Gastroesophageal sphincter (tissue), 4 donors: ENCODE measurements at regions not wholly inside any gene's neighbourhood (a gene's known extent, or its start where the extent isn't known, plus 50 kb on each side); places are given as distances from the start of the nearest gene placed in this dataset.

Source experiments
- ATAC-seq: fragments of 150-250 bp; one replicate; pipeline ENCODE4 v1.9.1; 2016; ENCODE audit warnings: mild to moderate bottlenecking, moderate library complexity
- H3K27ac ChIP-seq, 4 donors: fragments of 200-600 bp; sonication (generic) in 3 of 4; 1 replicate in 3 of 4; 2 replicates in 1 of 4; pipeline ENCODE4 v1.5.1; 2016 to 2019
- H3K27me3 ChIP-seq: fragments of 200-600 bp; sonication (generic); one replicate; pipeline ENCODE4 v1.5.1; 2019
- H3K36me3 ChIP-seq, 2 donors: fragments of 200-600 bp; sonication (generic); one replicate each; pipeline ENCODE4 v1.5.1; 2019; ENCODE audit warnings: control low read depth in 1 of 2
- H3K4me1 ChIP-seq, 3 donors: fragments of 200-600 bp; sonication (generic); 1 replicate in 2 of 3; 2 replicates in 1 of 3; pipeline ENCODE4 v1.5.1; 2016 to 2019; ENCODE audit warnings: control low read depth in 2 of 3
- H3K4me3 ChIP-seq, 2 donors: fragments of 200-600 bp; sonication (generic); one replicate each; pipeline ENCODE4 v1.5.1; 2019; ENCODE audit warnings: mild to moderate bottlenecking in 1 of 2, moderate library complexity in 1 of 2
- H3K9me3 ChIP-seq, 3 donors: fragments of 200-600 bp; sonication (generic); one replicate each; pipeline ENCODE4 v1.5.1; 2017 to 2019; ENCODE audit warnings: control low read depth in 2 of 3
- CTCF ChIP-seq, 4 experiments: fragments of 200-600 bp in 2 of 4; fragments of 450-650 bp in 2 of 4; sonication (generic) in 1 of 4; IDR thresholded peaks; one replicate each; pipeline ENCODE4 v1.5.1; 2017 to 2019; ENCODE audit warnings: antibody characterized with exemption in 4 of 4, mild to moderate bottlenecking in 2 of 4, moderate library complexity in 2 of 4
- EP300 ChIP-seq: sonication (generic); formaldehyde crosslinking; IDR thresholded peaks from one replicate; pipeline ENCODE4 v1.6.1; 2017; ENCODE audit warnings: antibody characterized with exemption, mild to moderate bottlenecking
- POLR2A ChIP-seq, 2 donors: fragments of 450-650 bp; IDR thresholded peaks; one replicate each; pipeline ENCODE4 v1.6.1; 2017; ENCODE audit warnings: antibody characterized with exemption in 2 of 2, mild to moderate bottlenecking in 2 of 2, moderate library complexity in 1 of 2
- POLR2AphosphoS5 ChIP-seq: sonication (generic); formaldehyde crosslinking; IDR thresholded peaks from one replicate; pipeline ENCODE4 v1.6.1; 2017; ENCODE audit warnings: antibody characterized with exemption
- WGBS, 2 donors: methylation state at CpG; one replicate each; pipeline ENCODE4 v1.1.5; 2018; ENCODE audit warnings: low coverage in 1 of 2; 5-methylcytosine and 5-hydroxymethylcytosine counted together

GRCh38 chrX:136975684-136976470 is 57.9 kb downstream of the GPR101 start:
- TF ChIP-seq CTCF (IDR thresholded peaks at IDR 0.05) (no peak), POLR2A (IDR thresholded peaks at IDR 0.05) (no peak), POLR2AphosphoS5 (no peak), EP300 (no peak)
- no peaks in the 10 kb centered on the region for H3K27me3 ChIP-seq
- no peak for ATAC-seq
- no peaks in the 10 kb centered on the region for H3K4me1 ChIP-seq
- no peak overlapping the region for H3K27ac ChIP-seq
- no peaks in the 10 kb centered on the region for H3K9me3 ChIP-seq
- H3K36me3 ChIP-seq, result no peaks in the 10 kb centered on the region
- 69% methylated on average over 3 of the region's 3 CpGs for WGBS, 2 donors
- no peak overlapping the region for H3K4me3 ChIP-seq

GRCh38 chrX:136967966-136968365 is 65.8 kb downstream of the GPR101 start:
- H3K27me3 ChIP-seq, result no peaks in the 10 kb centered on the region
- TF ChIP-seq POLR2A (IDR thresholded peaks at IDR 0.05), result no peak
- no peak for TF ChIP-seq POLR2AphosphoS5
- TF ChIP-seq CTCF (IDR thresholded peaks at IDR 0.05), result no peak
- TF ChIP-seq EP300, result no peak
- 79 to 85% methylated on average over 3 to 4 of the region's 4 CpGs for WGBS, 2 donors
- H3K9me3 ChIP-seq, result no peaks in the 10 kb centered on the region
- no peaks in the 10 kb centered on the region for H3K4me1 ChIP-seq
- H3K4me3 ChIP-seq, result no peak overlapping the region
- no peak overlapping the region for H3K27ac ChIP-seq
- H3K36me3 ChIP-seq, result no peaks in the 10 kb centered on the region
- ATAC-seq, result no peak

- Histone ChIP-seq H3K4me3 (no peak overlapping the region), H3K4me1 (no peaks in the 10 kb centered on the region), H3K27me3 (no peaks in the 10 kb centered on the region), H3K9me3 (no peaks in the 10 kb centered on the region), H3K27ac (no peak overlapping the region), H3K36me3 (no peaks in the 10 kb centered on the region)
- 70 to 85% methylated on average over 2 to 3 of the region's 4 CpGs for WGBS, 2 donors
- TF ChIP-seq EP300 (no peak), POLR2A (IDR thresholded peaks at IDR 0.05) (no peak), CTCF (IDR thresholded peaks at IDR 0.05) (no peak), POLR2AphosphoS5 (no peak)
- ATAC-seq, result no peak
Measured at GRCh38 chrX:136963973-136964372, 69.8 kb downstream of the GPR101 start.

- WGBS, 2 donors, result 60 to 75% methylated on average over 2 to 4 of the region's 4 CpGs
- TF ChIP-seq EP300, result no peak
- TF ChIP-seq POLR2A (IDR thresholded peaks at IDR 0.05), result no peak
- no peak for TF ChIP-seq CTCF (IDR thresholded peaks at IDR 0.05)
- ATAC-seq, result no peak
- Histone ChIP-seq H3K4me3 (no peak overlapping the region), H3K27me3 (no peaks in the 10 kb centered on the region), H3K9me3 (no peaks in the 10 kb centered on the region), H3K27ac (no peak overlapping the region), H3K36me3 (no peaks in the 10 kb centered on the region), H3K4me1 (no peaks in the 10 kb centered on the region)
Measured at GRCh38 chrX:136961594-136962135, 72.1 kb downstream of the GPR101 start.

- ATAC-seq, result no peak
- 4 to 14% methylated on average over 4 of the region's 4 CpGs for WGBS, 2 donors
Measured at GRCh38 chrX:136954930-136955329, 74.4 kb upstream of the RBMX start.

More at GRCh38 chrX:136954930-136955329, 74.4 kb upstream of the RBMX start:
- Histone ChIP-seq H3K27ac (no peak overlapping the region), H3K27me3 (no peaks in the 10 kb centered on the region), H3K9me3 (no peaks in the 10 kb centered on the region), H3K4me3 (no peak overlapping the region), H3K4me1 (peaks cover 0 to 5% (median 0%) of the 10 kb centered on the region in 3 donors), H3K36me3 (no peaks in the 10 kb centered on the region)
- TF ChIP-seq POLR2A (IDR thresholded peaks at IDR 0.05), result no peak
- peak in 3 of 4 experiments; percentile 29 to 50 (median 32) for TF ChIP-seq CTCF (IDR thresholded peaks at IDR 0.05)
